ENCODE measurements at regions not wholly inside any gene's neighbourhood (a gene's known extent, or its start where the extent isn't known, plus 50 kb on each side); places are given as distances from the start of the nearest gene placed in this dataset.

GRCh38 chr12:107437954-107438353, 247.6 kb upstream of the PWP1 start:
- Histone ChIP-seq H2AFZ (ENCODE audit: low read depth, low read length) (no peak overlapping the region), H3K4me1 (ENCODE audit: control insufficient read depth, extremely low read depth, insufficient read depth, low read length) (no peaks in the 10 kb centered on the region), H3K27me3 (ENCODE audit: control insufficient read depth in 2 of 2, insufficient read depth in 2 of 2, low read length in 2 of 2) (no peaks in the 10 kb centered on the region), H3K27ac (ENCODE audit: insufficient read depth, low read depth, low read length) (no peak overlapping the region), H3K4me2 (ENCODE audit: insufficient read depth, low read length) (no peak overlapping the region), H3K9me3 (replicated peaks; ENCODE audit: control insufficient read depth, insufficient read depth, low read length) (no peaks in the 10 kb centered on the region), H4K20me1 (replicated peaks; ENCODE audit: control insufficient read depth, extremely low read depth, insufficient read depth, low read length) (no peaks in the 10 kb centered on the region), H3K9me1 (replicated peaks; ENCODE audit: control insufficient read depth, extremely low read depth, insufficient read depth, low read length) (no peaks in the 10 kb centered on the region), H3K4me3 (replicated peaks in 1 of 3; ENCODE audit: insufficient read depth in 1 of 3, low read depth in 1 of 3, low read length in 3 of 3) (no peak overlapping the region), H3K79me2 (ENCODE audit: control insufficient read depth, insufficient read depth, low read length) (no peaks in the 10 kb centered on the region), H3K36me3 (ENCODE audit: control insufficient read depth in 2 of 2, extremely low read depth in 1 of 2, insufficient read depth in 2 of 2, low read length in 2 of 2) (no peaks in the 10 kb centered on the region), H3K9ac (replicated peaks; ENCODE audit: extremely low read depth, insufficient read depth, low read length) (no peak overlapping the region)
- ChIA-PET POLR2A (no interaction called here), CTCF (no interaction called here)
- FAIRE-seq (no peak), DNase-seq (ENCODE audit: low read depth, low spot score) (no peak)
- intact Hi-C loops (cut with micrococcal nuclease) (no loop called here), dilution Hi-C loops (cut with MboI; ENCODE audit: extremely low pct_ligation_motif_present, low sequenced_read_pairs) (no loop called here)
- no TSS peak for BruUV-seq (replicated peaks)
- no peak for TF ChIP-seq MYC (IDR thresholded peaks at IDR 0.05; ENCODE audit: low read depth, low read length)
- TF ChIP-seq POLR2A (IDR thresholded peaks at IDR 0.05; ENCODE audit: low read depth, low read length) = no peak
- TF ChIP-seq JUN (IDR thresholded peaks at IDR 0.05; ENCODE audit: borderline replicate concordance, insufficient read depth, insufficient read length, low read depth) = no peak
- TF ChIP-seq, protein P1, sequence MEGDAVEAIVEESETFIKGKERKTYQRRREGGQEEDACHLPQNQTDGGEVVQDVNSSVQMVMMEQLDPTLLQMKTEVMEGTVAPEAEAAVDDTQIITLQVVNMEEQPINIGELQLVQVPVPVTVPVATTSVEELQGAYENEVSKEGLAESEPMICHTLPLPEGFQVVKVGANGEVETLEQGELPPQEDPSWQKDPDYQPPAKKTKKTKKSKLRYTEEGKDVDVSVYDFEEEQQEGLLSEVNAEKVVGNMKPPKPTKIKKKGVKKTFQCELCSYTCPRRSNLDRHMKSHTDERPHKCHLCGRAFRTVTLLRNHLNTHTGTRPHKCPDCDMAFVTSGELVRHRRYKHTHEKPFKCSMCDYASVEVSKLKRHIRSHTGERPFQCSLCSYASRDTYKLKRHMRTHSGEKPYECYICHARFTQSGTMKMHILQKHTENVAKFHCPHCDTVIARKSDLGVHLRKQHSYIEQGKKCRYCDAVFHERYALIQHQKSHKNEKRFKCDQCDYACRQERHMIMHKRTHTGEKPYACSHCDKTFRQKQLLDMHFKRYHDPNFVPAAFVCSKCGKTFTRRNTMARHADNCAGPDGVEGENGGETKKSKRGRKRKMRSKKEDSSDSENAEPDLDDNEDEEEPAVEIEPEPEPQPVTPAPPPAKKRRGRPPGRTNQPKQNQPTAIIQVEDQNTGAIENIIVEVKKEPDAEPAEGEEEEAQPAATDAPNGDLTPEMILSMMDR (IDR thresholded peaks at IDR 0.05; ENCODE audit: extremely low read depth in 1 of 2, insufficient read depth in 1 of 2, low read depth in 1 of 2, low read length in 2 of 2) = no peak
- TF ChIP-seq GATA2 (IDR thresholded peaks at IDR 0.05; ENCODE audit: insufficient read depth, insufficient read length, low read depth, low read length) = no peak
- no peak for TF ChIP-seq FOS (IDR thresholded peaks at IDR 0.05; ENCODE audit: borderline replicate concordance, insufficient read depth, low read length)
- no peak for TF ChIP-seq POLR2AphosphoS5 (IDR thresholded peaks at IDR 0.05; ENCODE audit: insufficient read depth, low read depth, low read length)
- no peak for TF ChIP-seq EZH2 (IDR thresholded peaks at IDR 0.05; ENCODE audit: borderline replicate concordance, low read depth, low read length, severe bottlenecking)
- TF ChIP-seq, protein P2, sequence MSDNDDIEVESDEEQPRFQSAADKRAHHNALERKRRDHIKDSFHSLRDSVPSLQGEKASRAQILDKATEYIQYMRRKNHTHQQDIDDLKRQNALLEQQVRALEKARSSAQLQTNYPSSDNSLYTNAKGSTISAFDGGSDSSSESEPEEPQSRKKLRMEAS (IDR thresholded peaks at IDR 0.05; ENCODE audit: insufficient read depth, insufficient read length) = no peak
